ENCODE measurements at regions not wholly inside any gene's neighbourhood (a gene's known extent, or its start where the extent isn't known, plus 50 kb on each side); places are given as distances from the start of the nearest gene placed in this dataset.
"Not testable (repeated sequence)": the region's sequence is repeated elsewhere in the genome, so short reads cannot be mapped to it uniquely, and the experiment has no call there.

DNA sequence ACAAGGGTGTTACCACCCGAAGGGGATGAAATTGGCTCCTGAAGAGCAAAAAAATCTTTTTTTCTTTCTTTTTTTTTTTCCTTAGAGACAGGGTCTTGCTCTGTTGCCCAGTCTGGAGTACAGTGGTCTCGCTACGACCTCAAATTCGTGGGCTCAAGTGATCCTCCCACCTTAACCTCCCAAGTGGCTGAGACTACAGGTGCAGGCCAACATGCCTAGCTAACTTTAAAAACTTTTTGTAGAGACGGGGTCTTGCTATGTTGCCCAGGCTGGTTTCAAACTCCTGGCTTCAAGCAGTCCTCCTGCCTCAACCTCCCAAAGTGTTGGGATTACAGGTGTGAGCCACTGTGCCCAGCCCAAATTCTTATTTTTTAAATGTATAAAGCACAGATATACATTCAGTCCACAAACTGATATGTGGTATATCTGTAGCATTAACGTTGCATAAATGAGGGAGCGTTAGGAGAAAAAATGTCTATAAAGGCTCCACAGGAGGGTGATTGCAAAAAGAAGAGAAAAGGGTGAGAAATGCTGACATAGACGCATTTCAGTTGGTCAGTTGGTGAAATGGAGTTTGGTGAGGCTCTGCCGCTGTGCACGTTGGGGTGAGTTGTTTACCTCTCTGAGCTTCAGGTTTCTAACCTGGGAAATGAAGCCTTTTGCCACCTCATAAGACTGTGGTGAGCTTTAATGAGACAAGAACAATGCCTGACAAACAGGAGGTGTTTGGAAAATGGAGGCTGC, 100.7 kb upstream of the PODXL start:
- no peak for DNase-seq

- no peak for DNase-seq
Observed at GRCh38 chr7:131655866-131656265, 99.4 kb upstream of the PODXL start.

GRCh38 chr7:131655447-131655846, 99.0 kb upstream of the PODXL start:
- no peak for DNase-seq

DNA sequence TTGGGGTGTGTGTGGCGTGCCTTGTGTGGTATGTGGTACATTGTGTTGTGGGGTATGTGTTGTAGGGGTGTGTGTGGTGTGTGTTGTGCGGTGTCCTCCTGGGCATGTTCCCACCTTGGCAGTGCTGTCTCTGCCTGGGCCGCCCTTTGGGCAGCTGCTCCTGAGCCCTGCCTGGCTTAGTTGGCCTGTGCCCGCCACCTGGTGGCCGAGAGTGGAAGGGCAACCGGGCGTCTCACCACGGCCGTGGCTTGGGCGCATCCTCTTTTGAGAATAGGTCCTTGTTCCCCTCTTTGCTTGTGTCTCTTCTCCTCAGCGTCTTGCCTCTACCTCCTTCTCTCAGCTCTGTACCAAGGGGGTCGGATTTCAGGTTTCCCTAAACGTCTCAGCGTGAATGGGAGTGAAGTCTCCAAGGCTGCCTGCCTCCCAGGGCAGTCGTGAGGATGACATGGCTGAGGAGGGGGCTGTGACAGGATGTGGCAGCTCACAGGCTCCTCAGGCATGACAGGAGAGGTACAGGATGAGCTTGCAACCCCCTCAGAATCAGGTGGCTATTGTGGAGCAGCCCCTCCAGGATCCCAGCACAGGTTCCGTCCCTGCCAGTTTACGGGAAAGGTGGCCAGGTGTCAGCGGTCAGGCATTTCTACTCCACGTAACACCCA, 98.4 kb upstream of the PODXL start:
- DNase-seq: peak; percentile 85

GRCh38 chr7:131654249-131654558, 97.8 kb upstream of the PODXL start:
- DNase-seq: no peak

GRCh38 chr7:131653418-131654248, 97.2 kb upstream of the PODXL start:
- no peak for DNase-seq

DNA sequence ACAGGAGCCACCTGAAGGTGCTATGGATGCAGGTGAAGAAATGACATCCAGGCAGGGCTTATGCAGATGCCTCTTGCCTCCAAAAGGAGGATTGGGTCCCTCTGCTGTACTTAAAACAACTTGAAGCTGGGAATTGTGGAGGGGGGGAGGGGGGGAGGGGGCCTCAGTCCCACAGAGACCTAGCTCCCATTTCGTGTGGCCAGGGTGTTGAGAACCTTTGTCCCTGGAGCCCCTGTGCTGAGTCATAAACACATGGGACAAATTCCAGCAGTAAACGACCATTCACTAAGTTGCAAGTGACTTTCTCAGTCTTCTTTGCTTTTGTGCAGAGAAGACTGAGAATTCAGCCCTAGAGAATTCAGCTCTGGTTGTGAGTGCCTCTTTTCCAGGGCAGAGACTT, 96.5 kb upstream of the PODXL start:
- no peak for DNase-seq

- DNase-seq: no peak
Observed at GRCh38 chr7:131652194-131652593, 95.8 kb upstream of the PODXL start.

DNA sequence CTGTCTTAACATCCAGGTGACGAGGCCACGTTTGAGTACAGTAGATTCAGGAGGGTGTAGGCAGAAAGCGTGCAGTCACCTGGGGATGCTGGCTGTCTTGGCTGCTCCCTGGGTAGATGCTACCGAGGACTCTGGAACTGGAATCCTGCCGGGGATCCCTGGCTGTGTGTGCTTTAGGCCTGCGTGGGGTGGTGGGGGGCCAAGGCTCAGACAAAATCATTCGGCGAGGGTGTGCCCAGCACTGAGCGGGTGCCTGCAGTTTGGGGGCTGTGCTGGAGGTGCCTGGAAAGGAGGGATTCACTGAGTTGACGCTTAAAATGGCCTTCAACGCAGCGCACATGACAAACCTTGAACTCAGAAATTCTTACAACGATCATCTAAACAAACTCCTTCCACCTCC, 93.5 kb upstream of the PODXL start:
- DNase-seq: no peak

- no peak for DNase-seq
Observed at GRCh38 chr7:131649003-131649541, 92.6 kb upstream of the PODXL start.

DNA sequence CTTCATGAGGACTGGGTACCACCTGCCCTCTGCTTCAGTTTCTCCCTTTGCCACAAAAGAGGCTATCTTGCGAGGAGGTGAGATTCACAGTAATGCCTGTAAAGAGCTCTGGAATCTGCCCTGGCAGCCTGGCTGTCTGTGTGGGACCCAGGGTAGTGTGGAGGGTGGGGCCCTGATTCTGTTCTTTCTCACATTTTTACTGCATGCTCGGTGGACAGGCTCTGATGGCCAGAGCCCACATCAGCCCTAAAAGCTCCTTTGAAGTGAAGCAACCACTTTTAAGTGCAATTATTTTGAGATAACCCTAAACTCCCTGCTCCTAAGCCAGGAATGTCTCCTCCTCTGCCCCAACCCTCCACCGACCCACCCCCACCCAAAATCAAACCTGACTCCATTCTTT, 92.1 kb upstream of the PODXL start:
- no peak for DNase-seq

DNA sequence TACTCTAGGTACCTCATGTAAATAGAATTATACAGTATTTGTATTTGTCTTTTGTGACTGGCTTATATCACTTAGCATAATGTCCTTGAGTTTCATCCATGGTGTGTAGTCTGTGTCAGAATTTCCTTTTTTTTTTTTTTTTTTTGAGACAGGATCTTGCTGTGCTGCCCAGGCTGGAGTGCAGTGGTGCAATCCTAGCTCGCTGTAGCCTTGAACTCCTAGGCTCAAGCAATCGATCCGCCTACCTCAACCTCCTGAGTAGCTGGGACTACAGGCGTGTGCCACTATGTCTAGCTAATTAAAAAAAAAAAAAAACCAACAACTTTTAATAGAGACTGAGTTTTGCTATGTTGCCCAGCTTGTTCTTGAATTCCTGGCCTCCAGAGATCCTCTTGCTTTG, 89.8 kb upstream of the PODXL start:
- DNase-seq: no peak

DNA sequence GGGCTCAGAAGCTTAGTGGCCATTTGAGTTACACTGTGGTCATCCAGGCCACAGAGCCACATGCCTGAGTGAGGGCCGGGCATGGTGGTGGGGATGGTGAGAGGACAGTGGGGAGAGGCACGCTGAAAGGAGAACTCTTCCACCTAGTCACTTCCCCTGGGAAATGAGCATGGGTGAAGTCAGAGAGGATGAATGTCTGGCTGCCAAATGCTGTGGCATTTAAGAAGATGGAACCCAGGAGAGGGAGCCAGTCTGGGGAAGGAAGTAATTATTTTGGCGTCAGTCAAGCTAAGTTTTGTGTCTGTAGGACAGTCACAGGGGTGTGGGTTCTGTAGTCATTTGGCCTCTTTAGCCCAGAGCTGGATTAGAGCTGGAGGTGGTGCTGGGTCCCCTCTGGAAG, 86.0 kb upstream of the PODXL start:
- no peak for DNase-seq

DNA sequence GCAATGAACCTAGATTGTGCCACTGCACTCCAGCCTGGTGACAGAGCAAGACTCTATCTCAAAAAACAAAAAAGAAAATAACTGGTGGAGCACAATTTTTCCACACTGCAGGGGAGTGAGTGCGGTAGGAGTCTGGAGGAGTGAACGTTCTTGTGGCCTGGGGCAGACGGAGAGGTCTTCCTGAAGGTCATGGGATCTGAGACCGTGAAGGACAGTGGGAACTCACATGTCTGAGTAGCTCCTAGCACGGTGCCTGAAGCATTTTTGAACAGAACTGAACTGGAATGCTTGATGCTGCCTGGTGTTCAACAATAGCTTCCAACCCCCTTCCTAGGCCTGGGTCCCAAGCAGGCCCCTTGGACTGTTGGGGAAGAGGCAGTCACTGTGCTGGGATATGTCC, 84.3 kb upstream of the PODXL start:
- DNase-seq: no peak

DNA sequence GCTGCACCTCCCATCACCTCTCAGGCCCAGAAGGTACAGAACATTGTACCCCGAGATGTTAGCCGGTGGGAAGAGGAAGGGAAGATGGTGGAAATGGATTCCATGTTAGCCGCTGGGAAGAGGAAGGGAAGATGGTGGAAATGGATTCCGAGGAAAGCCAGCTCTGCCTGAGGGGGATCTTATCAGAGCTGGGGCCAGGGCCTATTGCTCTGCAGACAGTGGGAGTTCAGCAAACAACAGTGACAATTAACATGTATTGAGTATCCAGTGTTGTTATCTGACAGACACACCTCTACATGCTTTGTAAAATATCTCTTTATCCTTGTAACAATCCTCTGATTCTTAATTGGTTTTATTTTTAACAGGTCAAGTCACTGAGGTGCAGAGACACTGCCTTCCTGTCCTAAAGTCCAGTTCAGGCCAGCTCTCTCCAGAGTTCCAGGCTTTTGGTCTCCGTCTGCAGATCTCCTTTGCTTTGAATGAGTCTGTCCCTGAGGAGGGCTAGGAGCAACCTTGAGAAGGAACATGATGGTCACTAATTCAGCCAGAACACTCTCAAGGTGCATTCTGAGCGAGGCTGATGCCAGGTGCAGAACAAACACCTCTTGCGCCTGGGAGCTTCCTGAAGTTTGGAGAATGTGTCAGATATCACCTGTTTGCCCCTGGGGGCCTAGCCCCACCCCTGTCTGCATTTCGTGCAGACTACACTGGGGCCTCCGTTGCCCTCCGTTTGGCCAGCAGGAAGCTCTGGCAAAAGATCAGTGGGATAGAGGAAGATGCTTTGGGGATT, 82.4 kb upstream of the PODXL start:
- no peak for DNase-seq

DNA sequence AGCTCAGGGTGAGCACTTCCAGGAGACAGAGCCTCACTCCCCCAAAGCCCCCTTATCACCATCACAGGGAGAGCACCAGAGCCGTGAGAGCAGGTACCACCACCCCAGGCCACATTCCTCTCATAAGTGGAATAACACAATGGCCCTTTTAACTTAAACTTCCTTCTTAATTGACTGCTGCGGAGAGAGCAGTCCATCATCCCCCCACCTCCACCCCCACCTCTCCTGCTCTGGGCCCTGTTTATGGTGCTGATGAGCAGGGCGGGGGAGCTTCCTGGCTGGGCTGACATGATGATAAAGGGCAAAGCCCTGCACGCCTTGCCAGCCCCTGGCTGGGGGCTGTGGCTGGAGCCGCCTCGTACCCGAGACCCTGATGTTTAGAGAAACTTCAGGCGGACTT, 81.4 kb upstream of the PODXL start:
- DNase-seq: no peak

DNA sequence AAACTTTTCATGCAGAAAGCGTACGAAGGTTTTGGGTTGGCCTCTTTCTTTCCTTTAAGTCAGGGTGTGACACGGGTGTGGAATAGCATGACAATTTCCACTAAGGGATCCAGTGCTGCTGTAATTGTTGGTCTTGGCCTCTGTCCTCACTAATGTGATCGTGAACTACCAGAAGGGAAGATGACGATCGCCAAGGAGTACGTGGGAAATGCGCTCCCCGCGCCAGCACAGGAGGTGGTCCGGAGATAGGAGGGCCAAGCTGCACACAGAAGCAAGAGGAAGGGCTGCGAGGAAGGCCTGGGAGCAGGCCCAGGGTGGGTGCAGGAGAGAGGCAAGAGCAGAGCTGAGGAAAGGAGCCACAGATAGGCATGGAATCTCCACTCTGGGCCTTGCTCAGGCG, 79.7 kb upstream of the PODXL start:
- no peak for DNase-seq

DNA sequence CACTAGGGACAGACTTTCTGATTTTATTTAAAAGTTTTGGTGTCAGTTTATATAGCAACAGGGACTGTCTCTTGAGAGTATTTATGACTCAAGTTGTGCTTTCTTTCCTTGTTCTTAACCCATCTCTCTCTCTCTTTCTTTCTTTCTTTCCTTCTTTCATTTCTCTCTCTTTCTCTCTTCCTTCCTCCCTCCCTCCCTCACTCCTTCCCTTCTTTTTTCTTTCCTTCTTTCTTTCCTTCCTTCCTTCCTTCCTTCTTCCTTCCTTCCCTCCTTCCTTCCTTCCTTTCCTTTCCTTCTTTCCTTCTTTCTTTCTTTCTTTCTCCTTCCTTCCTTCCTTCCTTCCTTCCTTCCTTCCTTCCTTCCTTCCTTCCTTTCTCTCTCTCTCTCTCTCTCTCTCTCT, 77.8 kb upstream of the PODXL start:
- DNase-seq: not testable (repeated sequence)

DNA sequence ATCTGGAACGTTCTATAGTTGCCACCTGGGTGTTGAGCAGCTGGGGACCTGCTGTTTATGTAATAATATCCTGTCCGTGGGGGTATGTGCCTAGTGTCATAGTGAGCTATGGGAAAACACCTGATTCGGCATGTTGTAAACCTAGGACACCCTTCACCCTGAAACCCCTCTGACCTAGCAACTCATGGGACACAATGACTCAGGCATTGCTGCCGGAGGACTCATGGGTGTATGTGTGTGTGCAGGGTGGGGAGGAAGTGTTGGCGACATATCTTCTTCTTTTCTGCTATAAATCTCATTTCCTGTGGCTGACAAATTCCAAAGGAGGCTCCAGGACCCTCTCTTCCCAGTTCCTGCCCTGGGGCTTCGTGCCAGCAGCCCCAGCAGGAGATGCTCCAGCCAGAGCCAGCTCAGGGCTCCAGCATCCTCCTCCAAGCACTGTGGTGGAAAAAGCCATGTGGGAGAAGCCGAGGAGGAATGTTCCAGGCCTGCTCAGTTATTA, 77.0 kb upstream of the PODXL start:
- DNase-seq: no peak

DNA sequence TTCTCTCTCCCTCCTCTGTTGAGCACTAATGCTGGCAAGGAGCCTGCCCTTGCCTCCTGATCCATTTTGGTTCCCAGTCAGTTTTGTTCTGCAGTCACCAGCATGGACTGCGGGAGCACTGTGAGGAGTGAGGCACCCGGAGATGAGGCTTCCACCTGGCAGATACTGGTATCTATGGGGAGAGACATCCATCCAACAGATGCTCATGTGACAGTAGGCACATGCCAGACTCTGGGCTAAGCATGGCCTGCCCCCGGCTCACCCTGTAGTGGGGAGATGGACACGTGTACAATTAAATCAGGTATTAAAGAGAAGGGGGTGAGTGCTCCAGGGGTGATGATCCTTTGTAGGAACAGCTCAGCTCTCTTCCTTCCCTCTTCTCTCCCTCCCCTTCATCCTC, 74.0 kb upstream of the PODXL start:
- DNase-seq: no peak

GRCh38 chr7:131629217-131629882, 72.9 kb upstream of the PODXL start:
- DNase-seq: no peak

GRCh38 chr7:131628634-131629033, 72.2 kb upstream of the PODXL start:
- no peak for DNase-seq
